ENCODE measurements at regions not wholly inside any gene's neighbourhood (a gene's known extent, or its start where the extent isn't known, plus 50 kb on each side); places are given as distances from the start of the nearest gene placed in this dataset.
"Not testable (repeated sequence)": the region's sequence is repeated elsewhere in the genome, so short reads cannot be mapped to it uniquely, and the experiment has no call there.

- ChIA-PET CTCF (no interaction called here), POLR2A (no interaction called here)
- H3K9me3 ChIP-seq (ENCODE audit: control insufficient read depth, insufficient read depth, low read length) = no peaks in the 10 kb centered on the region
- no peak for TF ChIP-seq CTCF (IDR thresholded peaks at IDR 0.05; ENCODE audit: low read depth, low read length)
- H3K27ac ChIP-seq (ENCODE audit: low read depth, low read length) = no peak overlapping the region
- H3K27me3 ChIP-seq (ENCODE audit: control insufficient read depth, insufficient read depth, low read length) = no peaks in the 10 kb centered on the region
- no peak overlapping the region for H3K4me3 ChIP-seq (ENCODE audit: low read depth, low read length)
- no peak for DNase-seq (ENCODE audit: low read depth, low spot score)
These were observed 166.0 kb upstream of the ATP10A start for GRCh38 chr15:26029146-26029545.

GRCh38 chr15:26028086-26028740 lies 165.1 kb upstream of the ATP10A start:
- no peak overlapping the region for H3K4me3 ChIP-seq (ENCODE audit: low read depth, low read length)
- H3K27me3 ChIP-seq (ENCODE audit: control insufficient read depth, insufficient read depth, low read length) = no peaks in the 10 kb centered on the region
- POLR2A ChIA-PET = no interaction called here
- no peak for DNase-seq (ENCODE audit: low read depth, low spot score)
- H3K27ac ChIP-seq (ENCODE audit: low read depth, low read length) = no peak overlapping the region
- CTCF ChIA-PET = no interaction called here
- H3K9me3 ChIP-seq (ENCODE audit: control insufficient read depth, insufficient read depth, low read length) = no peaks in the 10 kb centered on the region
- TF ChIP-seq CTCF (IDR thresholded peaks at IDR 0.05; ENCODE audit: low read depth, low read length) = no peak

- H3K9me3 ChIP-seq (ENCODE audit: control insufficient read depth, insufficient read depth, low read length); POLR2A ChIA-PET; H3K27me3 ChIP-seq (ENCODE audit: control insufficient read depth, insufficient read depth, low read length); H3K4me3 ChIP-seq (ENCODE audit: low read depth, low read length); DNase-seq (ENCODE audit: low read depth, low spot score); H3K27ac ChIP-seq (ENCODE audit: low read depth, low read length); CTCF ChIA-PET: not testable (repeated sequence)
These were observed 163.5 kb upstream of the ATP10A start for GRCh38 chr15:26026671-26027070.

GRCh38 chr15:26024241-26024640 lies 161.1 kb upstream of the ATP10A start:
- no peak for DNase-seq (ENCODE audit: low read depth, low spot score)
- ChIA-PET POLR2A (no interaction called here), CTCF (no interaction called here)
- TF ChIP-seq CTCF (IDR thresholded peaks at IDR 0.05; ENCODE audit: low read depth, low read length) = no peak
- no peak overlapping the region for H3K27ac ChIP-seq (ENCODE audit: low read depth, low read length)
- no peak overlapping the region for H3K4me3 ChIP-seq (ENCODE audit: low read depth, low read length)
- no peaks in the 10 kb centered on the region for H3K27me3 ChIP-seq (ENCODE audit: control insufficient read depth, insufficient read depth, low read length)
- H3K9me3 ChIP-seq (ENCODE audit: control insufficient read depth, insufficient read depth, low read length) = no peaks in the 10 kb centered on the region

- ChIA-PET CTCF (no interaction called here), POLR2A (no interaction called here)
- TF ChIP-seq CTCF (IDR thresholded peaks at IDR 0.05; ENCODE audit: low read depth, low read length) = no peak
- DNase-seq (ENCODE audit: low read depth, low spot score) = no peak
- H3K4me3 ChIP-seq (ENCODE audit: low read depth, low read length) = no peak overlapping the region
- H3K9me3 ChIP-seq (ENCODE audit: control insufficient read depth, insufficient read depth, low read length) = no peaks in the 10 kb centered on the region
- no peaks in the 10 kb centered on the region for H3K27me3 ChIP-seq (ENCODE audit: control insufficient read depth, insufficient read depth, low read length)
- H3K27ac ChIP-seq (ENCODE audit: low read depth, low read length) = no peak overlapping the region
These were observed 160.6 kb upstream of the ATP10A start for GRCh38 chr15:26023691-26024090.

GRCh38 chr15:26023231-26023630 lies 160.1 kb upstream of the ATP10A start:
- H3K27me3 ChIP-seq (ENCODE audit: control insufficient read depth, insufficient read depth, low read length) = no peaks in the 10 kb centered on the region
- no peak overlapping the region for H3K27ac ChIP-seq (ENCODE audit: low read depth, low read length)
- DNase-seq (ENCODE audit: low read depth, low spot score) = no peak
- H3K4me3 ChIP-seq (ENCODE audit: low read depth, low read length) = no peak overlapping the region
- ChIA-PET CTCF (no interaction called here), POLR2A (no interaction called here)
- TF ChIP-seq CTCF (IDR thresholded peaks at IDR 0.05; ENCODE audit: low read depth, low read length) = no peak
- no peaks in the 10 kb centered on the region for H3K9me3 ChIP-seq (ENCODE audit: control insufficient read depth, insufficient read depth, low read length)
